OCI-LY1 (cell line): ENCODE measurements at regions not wholly inside any gene's neighbourhood (a gene's known extent, or its start where the extent isn't known, plus 50 kb on each side); places are given as distances from the start of the nearest gene placed in this dataset.

Experiments used
- H2AFZ ChIP-seq: fragments of 200-600 bp; sonication (generic), shearing (Covaris generic); 2 replicates; pipeline ENCODE4 v1.6.0; 2014; ENCODE audit warnings: antibody characterized with exemption, mild to moderate bottlenecking, low read length
- H3F3A ChIP-seq: fragments of 200-600 bp; sonication (generic), shearing (Covaris generic); 2 replicates; pipeline ENCODE4 v1.6.0; 2014; ENCODE audit warnings: mild to moderate bottlenecking, antibody characterized with exemption, low read length, moderate library complexity; ENCODE audit not compliant: insufficient read depth
- H3K27ac ChIP-seq: fragments of 200-600 bp; sonication (generic); 2 replicates; pipeline ENCODE4 v1.5.1; 2014; ENCODE audit warnings: low read length, mixed run types, mild to moderate bottlenecking, low read depth; ENCODE audit not compliant: poor library complexity, severe bottlenecking
- H3K27me3 ChIP-seq: fragments of 200-600 bp; sonication (generic); 2 replicates; pipeline ENCODE4 v1.6.0; 2014; ENCODE audit warnings: antibody characterized with exemption, mild to moderate bottlenecking, low read length, moderate library complexity; ENCODE audit not compliant: insufficient read depth
- H3K36me3 ChIP-seq: fragments of 200-600 bp; sonication (generic); 2 replicates; pipeline ENCODE4 v1.6.1; 2014; ENCODE audit warnings: mild to moderate bottlenecking, antibody characterized with exemption, low read length, moderate library complexity, mixed read lengths; ENCODE audit not compliant: insufficient read depth
- H3K4me1 ChIP-seq: fragments of 200-600 bp; sonication (generic); 2 replicates; pipeline ENCODE4 v1.5.1; 2014; ENCODE audit warnings: mild to moderate bottlenecking, low read length, moderate library complexity; ENCODE audit not compliant: insufficient read depth, severe bottlenecking
- H3K4me2 ChIP-seq: fragments of 200-600 bp; sonication (generic), shearing (Covaris generic); 2 replicates; pipeline ENCODE4 v1.6.1; 2014; ENCODE audit warnings: low read length
- H3K4me3 ChIP-seq: fragments of 200-600 bp; sonication (generic); 2 replicates; pipeline ENCODE4 v1.5.1; 2014; ENCODE audit warnings: low read length, low read depth, mild to moderate bottlenecking, mixed read lengths; ENCODE audit not compliant: poor library complexity, severe bottlenecking
- H3K79me2 ChIP-seq: fragments of 200-600 bp; shearing (Covaris generic); 2 replicates; pipeline ENCODE4 v1.6.1; 2016; ENCODE audit warnings: mixed run types, low read length, mixed read lengths; ENCODE audit not compliant: insufficient read depth
- H3K9ac ChIP-seq: fragments of 200-600 bp; sonication (generic), shearing (Covaris generic); 2 replicates; pipeline ENCODE4 v1.6.1; 2014; ENCODE audit warnings: mild to moderate bottlenecking, low read length, mixed read lengths
- H3K9me2 ChIP-seq: fragments of 200-600 bp; sonication (generic), shearing (Covaris generic); 2 replicates; pipeline ENCODE4 v1.6.1; 2014; ENCODE audit warnings: low read depth, mild to moderate bottlenecking, low read length, mixed read lengths
- H3K9me3 ChIP-seq: fragments of 200-600 bp; shearing (Covaris generic); 2 replicates; pipeline ENCODE4 v1.6.1; 2014; ENCODE audit warnings: low read length, mixed read lengths
- H4K20me1 ChIP-seq: fragments of 200-600 bp; sonication (generic), shearing (Covaris generic); 2 replicates; pipeline ENCODE4 v1.6.0; 2016; ENCODE audit warnings: mild to moderate bottlenecking, low read length; ENCODE audit not compliant: insufficient read depth
- EZH2 ChIP-seq: fragments of 200-600 bp; sonication (generic), shearing (Covaris generic); IDR thresholded peaks from 2 replicates; pipeline ENCODE4 v1.8.0; 2017; ENCODE audit warnings: borderline replicate concordance, mixed run types, mild to moderate bottlenecking, antibody characterized with exemption, low read length, moderate library complexity, mixed read lengths
- TF ChIP-seq, protein P1 (sequence below): fragments of 200-600 bp; sonication (generic), shearing (Covaris generic); IDR thresholded peaks from 2 replicates; pipeline ENCODE4 v1.5.1; 2017; ENCODE audit warnings: mild to moderate bottlenecking, antibody characterized with exemption, low read length, moderate library complexity, mixed read lengths

- Histone ChIP-seq H3K9me3 (no peaks in the 10 kb centered on the region), H3K36me3 (no peaks in the 10 kb centered on the region), H3K4me3 (no peak overlapping the region), H3K79me2 (no peaks in the 10 kb centered on the region), H3K9me2 (no peaks in the 10 kb centered on the region), H3K4me1 (no peaks in the 10 kb centered on the region), H3K4me2 (no peak overlapping the region), H3K9ac (no peak overlapping the region), H2AFZ (no peak overlapping the region), H3F3A (no peaks in the 10 kb centered on the region), H4K20me1 (no peaks in the 10 kb centered on the region), H3K27ac (no peak overlapping the region), H3K27me3 (no peaks in the 10 kb centered on the region)
- no peak for TF ChIP-seq EZH2
- TF ChIP-seq, protein P1, sequence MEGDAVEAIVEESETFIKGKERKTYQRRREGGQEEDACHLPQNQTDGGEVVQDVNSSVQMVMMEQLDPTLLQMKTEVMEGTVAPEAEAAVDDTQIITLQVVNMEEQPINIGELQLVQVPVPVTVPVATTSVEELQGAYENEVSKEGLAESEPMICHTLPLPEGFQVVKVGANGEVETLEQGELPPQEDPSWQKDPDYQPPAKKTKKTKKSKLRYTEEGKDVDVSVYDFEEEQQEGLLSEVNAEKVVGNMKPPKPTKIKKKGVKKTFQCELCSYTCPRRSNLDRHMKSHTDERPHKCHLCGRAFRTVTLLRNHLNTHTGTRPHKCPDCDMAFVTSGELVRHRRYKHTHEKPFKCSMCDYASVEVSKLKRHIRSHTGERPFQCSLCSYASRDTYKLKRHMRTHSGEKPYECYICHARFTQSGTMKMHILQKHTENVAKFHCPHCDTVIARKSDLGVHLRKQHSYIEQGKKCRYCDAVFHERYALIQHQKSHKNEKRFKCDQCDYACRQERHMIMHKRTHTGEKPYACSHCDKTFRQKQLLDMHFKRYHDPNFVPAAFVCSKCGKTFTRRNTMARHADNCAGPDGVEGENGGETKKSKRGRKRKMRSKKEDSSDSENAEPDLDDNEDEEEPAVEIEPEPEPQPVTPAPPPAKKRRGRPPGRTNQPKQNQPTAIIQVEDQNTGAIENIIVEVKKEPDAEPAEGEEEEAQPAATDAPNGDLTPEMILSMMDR = no peak
Measured at GRCh38 chr11:92527467-92527866, 302.8 kb downstream of the FAT3 start.

DNA sequence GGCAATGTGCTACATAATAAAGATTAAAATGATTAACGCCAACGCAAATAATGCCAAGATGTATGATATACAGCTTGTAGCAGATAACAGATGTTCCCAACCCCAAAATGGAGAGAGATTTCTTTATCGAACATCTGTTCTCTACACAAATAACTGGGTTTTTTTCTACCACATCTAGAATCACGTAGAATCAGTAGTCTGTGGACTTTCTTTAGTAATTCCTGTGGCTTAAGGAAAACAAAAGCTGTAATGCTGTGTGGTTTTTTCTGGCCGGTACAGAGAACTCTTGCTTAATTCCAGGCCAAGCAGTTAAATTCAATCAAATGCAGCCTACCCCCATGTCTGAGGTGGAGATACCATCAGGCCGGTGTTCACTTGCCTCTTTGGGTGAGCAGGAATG is 303.4 kb downstream of the FAT3 start:
- H3K4me3 ChIP-seq = no peak overlapping the region
- no peaks in the 10 kb centered on the region for H3K36me3 ChIP-seq
- H3K79me2 ChIP-seq = no peaks in the 10 kb centered on the region
- H3F3A ChIP-seq = no peaks in the 10 kb centered on the region
- no peaks in the 10 kb centered on the region for H3K4me1 ChIP-seq
- no peak overlapping the region for H3K4me2 ChIP-seq
- no peak overlapping the region for H2AFZ ChIP-seq
- H3K27ac ChIP-seq = no peak overlapping the region
- H4K20me1 ChIP-seq = no peaks in the 10 kb centered on the region
- no peaks in the 10 kb centered on the region for H3K27me3 ChIP-seq
- H3K9me3 ChIP-seq = no peaks in the 10 kb centered on the region
- TF ChIP-seq, protein P1 = no peak
- no peak for TF ChIP-seq EZH2
- H3K9me2 ChIP-seq = no peaks in the 10 kb centered on the region
- no peak overlapping the region for H3K9ac ChIP-seq

DNA sequence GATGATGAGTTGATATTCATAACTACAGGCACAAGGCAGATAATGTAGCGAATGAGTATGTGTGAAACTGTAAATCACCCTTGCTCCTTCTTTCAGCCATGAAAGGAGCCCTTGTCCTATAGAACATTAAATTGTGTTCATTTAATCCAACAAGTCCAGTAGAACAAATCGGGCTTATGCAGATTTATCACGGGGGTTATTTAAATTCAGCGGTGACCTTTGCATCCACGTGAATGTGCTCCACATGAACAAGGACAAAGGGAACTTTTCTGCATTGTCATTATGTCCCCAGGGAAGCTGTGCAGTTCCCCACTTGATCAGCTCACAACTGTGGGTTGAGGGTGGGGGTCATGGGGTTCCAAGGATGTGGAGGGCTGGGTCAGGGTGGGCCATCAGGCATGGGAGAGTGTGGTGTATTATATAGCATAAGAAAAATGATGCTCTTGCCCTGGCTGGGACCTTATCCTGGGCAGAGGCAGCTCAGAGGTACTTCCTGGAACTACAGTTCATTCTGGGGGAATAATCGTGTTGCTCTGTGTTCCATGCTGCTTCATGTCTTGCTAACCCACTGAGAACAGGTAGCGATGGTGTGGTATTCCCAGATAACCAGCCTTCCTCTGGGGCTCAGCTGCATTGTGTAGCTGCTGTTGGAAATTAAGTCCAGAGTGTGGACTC is 306.6 kb downstream of the FAT3 start:
- Histone ChIP-seq H3K79me2 (no peaks in the 10 kb centered on the region), H3K36me3 (no peaks in the 10 kb centered on the region), H3K4me3 (no peak overlapping the region), H2AFZ (no peak overlapping the region), H4K20me1 (no peaks in the 10 kb centered on the region), H3K4me2 (no peak overlapping the region), H3K9me2 (no peaks in the 10 kb centered on the region), H3K9me3 (no peaks in the 10 kb centered on the region), H3K27me3 (no peaks in the 10 kb centered on the region), H3F3A (no peaks in the 10 kb centered on the region), H3K27ac (no peak overlapping the region), H3K9ac (no peak overlapping the region), H3K4me1 (no peaks in the 10 kb centered on the region)
- TF ChIP-seq EZH2 = no peak
- TF ChIP-seq, protein P1 = no peak
